ENCODE measurements at regions not wholly inside any gene's neighbourhood (a gene's known extent, or its start where the extent isn't known, plus 50 kb on each side); places are given as distances from the start of the nearest gene placed in this dataset.

GRCh38 chr18:52069201-52069600 lies 270.8 kb upstream of the DCC start:
- TF ChIP-seq EZH2phosphoT487 (IDR thresholded peaks at IDR 0.05; ENCODE audit: borderline replicate concordance, low read length), result no peak
- TF ChIP-seq CTCF (conservative IDR thresholded peaks at IDR 0.05; ENCODE audit: low read depth, low read length), result no peak
- no peak for TF ChIP-seq EZH2 (IDR thresholded peaks at IDR 0.05; ENCODE audit: low read length, unreplicated experiment)
